SK-N-SH (cell line): ENCODE measurements at regions not wholly inside any gene's neighbourhood (a gene's known extent, or its start where the extent isn't known, plus 50 kb on each side); places are given as distances from the start of the nearest gene placed in this dataset.

Experiments
- CTCF ChIA-PET: fragments of 300-600, 350-600 bp; formaldehyde crosslinking; extraction: SDS; loops from one replicate; lab custom pipeline; 2021; lab: Yijun Ruan, JAX
- POLR2A ChIA-PET: fragments of 350-600 bp; sonication (Branson Sonifier 250); formaldehyde crosslinking; extraction: SDS; loops from one replicate; lab custom pipeline; 2020; ENCODE audit warnings: antibody characterized with exemption, inconsistent platforms; lab: Yijun Ruan, JAX
- DNase-seq: peaks from one replicate; pipeline ENCODE4 v3.0.0; 2012
- H2AFZ ChIP-seq: fragments of 200-600 bp; sonication (generic); 2 replicates; pipeline ENCODE4 v1.8.1; 2016; ENCODE audit warnings: antibody characterized with exemption, mild to moderate bottlenecking, low read depth
- H3F3A ChIP-seq: fragments of 200-600 bp; sonication (generic); replicated peaks from 2 replicates; pipeline ENCODE3; 2016; ENCODE audit warnings: antibody characterized with exemption, mild to moderate bottlenecking; ENCODE audit not compliant: insufficient read depth
- H3K27ac ChIP-seq, 2 experiments: fragments of 200-500 bp in 1 of 2; fragments of 200-600 bp in 1 of 2; sonication (Bioruptor generic) in 1 of 2; sonication (generic), shearing (Covaris generic) in 1 of 2; 2 replicates each; pipeline versions ENCODE4 v1.5.1 to v1.6.1; 2014 to 2016; ENCODE audit warnings: low read depth in 2 of 2, inconsistent platforms in 1 of 2, low read length in 1 of 2, mild to moderate bottlenecking in 1 of 2, mixed read lengths in 1 of 2
- H3K27me3 ChIP-seq: fragments of 200-600 bp; sonication (generic), shearing (Covaris generic); 2 replicates; pipeline ENCODE4 v1.6.1; 2016; ENCODE audit warnings: mixed run types; ENCODE audit not compliant: insufficient read depth
- H3K36me3 ChIP-seq, 2 experiments: fragments of 200-500 bp in 1 of 2; fragments of 200-600 bp in 1 of 2; sonication (Bioruptor generic) in 1 of 2; sonication (generic) in 1 of 2; replicated peaks in 1 of 2; 2 replicates each; pipeline versions ENCODE3 to v1.5.1; 2014 to 2016; ENCODE audit warnings: low read length in 1 of 2, mild to moderate bottlenecking in 1 of 2; ENCODE audit not compliant: insufficient read depth in 2 of 2, control insufficient read depth in 1 of 2
- H3K4me1 ChIP-seq, 2 experiments: fragments of 200-500 bp in 1 of 2; fragments of 200-600 bp in 1 of 2; sonication (Bioruptor generic) in 1 of 2; sonication (generic), shearing (Covaris generic) in 1 of 2; 2 replicates each; pipeline versions ENCODE4 v1.5.1 to v1.6.1; 2014 to 2016; ENCODE audit warnings: low read depth in 1 of 2, low read length in 1 of 2, mixed run types in 1 of 2; ENCODE audit not compliant: insufficient read depth in 2 of 2, control insufficient read depth in 1 of 2
- H3K4me2 ChIP-seq: fragments of 200-600 bp; sonication (generic), shearing (Covaris generic); 2 replicates; pipeline ENCODE4 v1.6.1; 2017; ENCODE audit warnings: mixed run types
- H3K4me3 ChIP-seq, 2 experiments: fragments of 200-500 bp in 1 of 2; fragments of 200-600 bp in 1 of 2; sonication (Bioruptor generic) in 1 of 2; sonication (generic), shearing (Covaris generic) in 1 of 2; 2 replicates each; pipeline versions ENCODE4 v1.5.1 to v1.8.1; 2014 to 2016; ENCODE audit warnings: low read depth in 2 of 2, inconsistent platforms in 1 of 2, low read length in 1 of 2, mild to moderate bottlenecking in 1 of 2, mixed read lengths in 1 of 2, moderate library complexity in 1 of 2
- H3K79me2 ChIP-seq: fragments of 200-600 bp; sonication (generic); 2 replicates; pipeline ENCODE4 v1.8.1; 2017; ENCODE audit warnings: mild to moderate bottlenecking; ENCODE audit not compliant: insufficient read depth
- H3K9ac ChIP-seq: fragments of 200-600 bp; sonication (generic); 2 replicates; pipeline ENCODE4 v1.6.1; 2017; ENCODE audit warnings: mixed run types
- H3K9me2 ChIP-seq: fragments of 200-600 bp; sonication (generic); 2 replicates; pipeline ENCODE4 v1.6.1; 2017; ENCODE audit warnings: mixed run types
- H3K9me3 ChIP-seq: fragments of 200-600 bp; sonication (generic); 2 replicates; pipeline ENCODE4 v1.6.1; 2017; ENCODE audit warnings: mixed run types, mild to moderate bottlenecking, moderate library complexity
- H4K20me1 ChIP-seq: fragments of 200-600 bp; sonication (generic); 2 replicates; pipeline ENCODE4 v1.6.1; 2017; ENCODE audit warnings: mild to moderate bottlenecking, mixed run types; ENCODE audit not compliant: insufficient read depth
- CHD2 ChIP-seq: fragments of 150-350 bp; IDR thresholded peaks from 2 replicates; pipeline ENCODE4 v1.6.1; 2018; ENCODE audit warnings: low read length; ENCODE audit not compliant: partially characterized antibody
- EZH2phosphoT487 ChIP-seq: fragments of 200-600 bp; sonication (generic); IDR thresholded peaks from 2 replicates; pipeline ENCODE4 v1.6.1; 2017; ENCODE audit warnings: low read depth, mixed run types, mild to moderate bottlenecking, antibody characterized with exemption, moderate library complexity, borderline replicate concordance
- FOSL2 ChIP-seq: IDR thresholded peaks from 2 replicates; pipeline ENCODE4 v1.4.0; 2012; ENCODE audit warnings: low read depth, mild to moderate bottlenecking, moderate library complexity, borderline replicate concordance
- FOXJ3 ChIP-seq: sonication (generic); formaldehyde crosslinking; IDR thresholded peaks from 2 replicates; pipeline ENCODE4 v1.5.1; 2020; ENCODE audit warnings: mild to moderate bottlenecking, missing genetic modification reagents
- MEF2A ChIP-seq: IDR thresholded peaks from 2 replicates; pipeline ENCODE4 v1.4.0; 2012; ENCODE audit warnings: low read depth, borderline replicate concordance
- NRF1 ChIP-seq: IDR thresholded peaks from 2 replicates; pipeline ENCODE4 v1.6.1; 2012; ENCODE audit warnings: low read depth, mild to moderate bottlenecking, low read length
- RCOR1 ChIP-seq: fragments of 150-350 bp; IDR thresholded peaks from 2 replicates; pipeline ENCODE4 v1.6.1; 2017; ENCODE audit warnings: antibody characterized with exemption, low read length
- SMC3 ChIP-seq: IDR thresholded peaks from 2 replicates; pipeline ENCODE4 v1.6.1; 2012; ENCODE audit warnings: low read depth, low read length, improper control_type of control experiment
- TAF1 ChIP-seq: IDR thresholded peaks from 2 replicates; pipeline ENCODE4 v1.6.1; 2012; ENCODE audit warnings: low read depth, mild to moderate bottlenecking, low read length, moderate library complexity, borderline replicate concordance
- WGBS: methylation state at CpG from one replicate; pipeline ENCODE4 v1.1.6; 2017; ENCODE audit warnings: low lambda C conversion rate; 5-methylcytosine and 5-hydroxymethylcytosine counted together
- TF ChIP-seq, protein P1 (sequence below): IDR thresholded peaks from 2 replicates; pipeline ENCODE4 v1.4.0; 2012; ENCODE audit warnings: low read depth, borderline replicate concordance

DNA sequence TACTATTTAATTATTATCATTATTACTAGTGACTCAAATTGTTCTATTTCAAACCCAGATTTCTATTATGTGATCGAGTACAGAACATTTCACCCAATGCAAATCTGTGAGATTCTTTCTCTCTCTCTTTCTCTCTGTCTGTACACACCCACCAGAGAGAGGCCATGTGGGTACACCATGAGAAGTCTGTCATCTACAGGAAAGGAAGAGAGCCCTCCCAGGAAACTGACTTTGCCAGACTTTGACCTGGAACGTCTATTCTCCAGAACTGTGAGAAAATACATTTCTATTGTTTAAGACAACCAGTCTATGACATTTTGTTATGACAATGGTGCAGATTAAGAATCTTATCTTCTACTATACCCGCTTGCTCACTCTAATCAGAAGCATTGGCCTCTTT lies 1091.6 kb downstream of the TTLL7 start:
- no peaks in the 10 kb centered on the region for H4K20me1 ChIP-seq
- H3K4me2 ChIP-seq = no peak overlapping the region
- DNase-seq = no peak
- ChIA-PET POLR2A (no interaction called here), CTCF (no interaction called here)
- TF ChIP-seq SMC3 = no peak
- no peak for TF ChIP-seq RCOR1
- TF ChIP-seq NRF1 = no peak
- TF ChIP-seq, protein P1, sequence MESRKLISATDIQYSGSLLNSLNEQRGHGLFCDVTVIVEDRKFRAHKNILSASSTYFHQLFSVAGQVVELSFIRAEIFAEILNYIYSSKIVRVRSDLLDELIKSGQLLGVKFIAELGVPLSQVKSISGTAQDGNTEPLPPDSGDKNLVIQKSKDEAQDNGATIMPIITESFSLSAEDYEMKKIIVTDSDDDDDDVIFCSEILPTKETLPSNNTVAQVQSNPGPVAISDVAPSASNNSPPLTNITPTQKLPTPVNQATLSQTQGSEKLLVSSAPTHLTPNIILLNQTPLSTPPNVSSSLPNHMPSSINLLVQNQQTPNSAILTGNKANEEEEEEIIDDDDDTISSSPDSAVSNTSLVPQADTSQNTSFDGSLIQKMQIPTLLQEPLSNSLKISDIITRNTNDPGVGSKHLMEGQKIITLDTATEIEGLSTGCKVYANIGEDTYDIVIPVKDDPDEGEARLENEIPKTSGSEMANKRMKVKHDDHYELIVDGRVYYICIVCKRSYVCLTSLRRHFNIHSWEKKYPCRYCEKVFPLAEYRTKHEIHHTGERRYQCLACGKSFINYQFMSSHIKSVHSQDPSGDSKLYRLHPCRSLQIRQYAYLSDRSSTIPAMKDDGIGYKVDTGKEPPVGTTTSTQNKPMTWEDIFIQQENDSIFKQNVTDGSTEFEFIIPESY = no peak
- no peak for TF ChIP-seq MEF2A
- TF ChIP-seq EZH2phosphoT487 = no peak
- TF ChIP-seq CHD2 = no peak
- no peak for TF ChIP-seq TAF1
- TF ChIP-seq FOXJ3 (CRISPR knock-in tag) = no peak
- no peaks in the 10 kb centered on the region for H3F3A ChIP-seq
- no peaks in the 10 kb centered on the region for H3K9me3 ChIP-seq
- H3K27me3 ChIP-seq = no peaks in the 10 kb centered on the region
- H3K79me2 ChIP-seq = no peaks in the 10 kb centered on the region
- no peak overlapping the region for H3K9ac ChIP-seq
- H3K9me2 ChIP-seq = no peaks in the 10 kb centered on the region
- 72% methylated on average over 3 of the region's 3 CpGs for WGBS
- peaks cover 0 to 3% of the 10 kb centered on the region in 2 experiments for H3K36me3 ChIP-seq
- no peak overlapping the region for H2AFZ ChIP-seq
- H3K27ac ChIP-seq = no peak overlapping the region
- no peaks in the 10 kb centered on the region; a peak in 1 of 4 replicates for H3K4me1 ChIP-seq
- no peak overlapping the region for H3K4me3 ChIP-seq

DNA sequence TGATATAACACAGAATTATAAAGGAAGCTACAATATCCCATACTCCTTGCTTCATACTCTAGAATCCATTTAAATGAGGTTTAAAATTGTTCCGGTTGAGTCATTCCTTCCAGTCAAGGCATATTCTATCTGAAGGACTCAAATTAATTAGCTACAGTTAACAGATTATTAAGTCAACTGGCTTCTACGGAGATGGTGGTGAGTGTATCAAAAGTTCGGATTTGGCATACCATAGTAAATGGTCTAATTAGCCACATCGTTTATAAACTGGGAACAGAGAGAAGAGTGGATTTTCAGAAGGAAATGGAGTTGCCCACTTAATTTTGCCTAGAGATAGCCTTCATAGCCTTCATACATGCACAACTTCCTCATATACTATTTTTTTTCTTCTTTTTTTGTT lies 1095.3 kb downstream of the TTLL7 start:
- ChIA-PET CTCF (interaction anchor here (0.6 kb wide), 1 partner anchor 444 kb away, joined by 3 read pairs; no protein-coding TSS in a partner anchor), POLR2A (no interaction called here)
- no peak overlapping the region for H3K4me3 ChIP-seq
- no peak for DNase-seq
- no peaks in the 10 kb centered on the region for H3K9me2 ChIP-seq
- TF ChIP-seq FOSL2 = no peak
- no peak overlapping the region for H3K9ac ChIP-seq
- no peaks in the 10 kb centered on the region for H3K36me3 ChIP-seq
- H2AFZ ChIP-seq = no peak overlapping the region
- no peak overlapping the region for H3K4me2 ChIP-seq
- no peaks in the 10 kb centered on the region for H3K79me2 ChIP-seq
- H4K20me1 ChIP-seq = no peaks in the 10 kb centered on the region
- no peak overlapping the region for H3K27ac ChIP-seq
- no peaks in the 10 kb centered on the region; a peak in 1 of 4 replicates for H3K4me1 ChIP-seq
- H3F3A ChIP-seq = no peaks in the 10 kb centered on the region
- no peaks in the 10 kb centered on the region for H3K9me3 ChIP-seq
- 43% methylated on average over 4 of the region's 4 CpGs for WGBS
- H3K27me3 ChIP-seq = no peaks in the 10 kb centered on the region

DNA sequence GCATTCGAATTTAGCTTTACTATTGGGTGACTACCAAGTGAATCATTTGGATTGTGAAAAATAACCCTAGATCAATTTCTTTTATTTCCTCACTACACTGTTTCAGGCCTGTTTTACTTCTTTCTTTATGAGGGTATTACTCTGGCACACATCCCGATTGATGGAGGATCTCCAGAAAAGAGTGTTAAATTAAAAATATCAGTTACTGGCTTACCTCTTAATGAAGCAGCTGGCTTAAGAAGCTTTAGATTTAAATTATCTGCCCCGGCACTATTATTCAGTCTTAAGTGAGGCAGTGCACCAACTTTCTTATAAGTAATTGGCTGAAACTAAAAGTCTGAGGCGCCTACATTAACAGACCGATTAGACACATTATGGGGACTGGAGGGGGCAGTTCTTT lies 1097.4 kb downstream of the TTLL7 start:
- Histone ChIP-seq H3K27me3 (no peaks in the 10 kb centered on the region), H3K4me1 (no peaks in the 10 kb centered on the region; a peak in 1 of 4 replicates), H3K4me3 (no peak overlapping the region), H3K4me2 (no peak overlapping the region), H3K9ac (no peak overlapping the region), H3F3A (no peaks in the 10 kb centered on the region), H3K36me3 (no peaks in the 10 kb centered on the region), H3K9me2 (no peaks in the 10 kb centered on the region), H3K27ac (peak overlapping the region; percentile 40 to 42; a peak in 2 of 4 replicates), H4K20me1 (no peaks in the 10 kb centered on the region), H3K9me3 (no peaks in the 10 kb centered on the region), H2AFZ (no peak overlapping the region), H3K79me2 (no peaks in the 10 kb centered on the region)
- CTCF ChIA-PET = interaction anchor here (1.0 kb wide), 1 partner anchor 13 kb away, joined by 3 read pairs; no protein-coding TSS in a partner anchor
- DNase-seq = no peak
- TF ChIP-seq CHD2 = no peak
- no peak for TF ChIP-seq FOXJ3 (CRISPR knock-in tag)
- POLR2A ChIA-PET = no interaction called here
- WGBS = 57% methylated on average over 5 of the region's 5 CpGs
